Thymus (tissue), 11 donors: ENCODE measurements at regions not wholly inside any gene's neighbourhood (a gene's known extent, or its start where the extent isn't known, plus 50 kb on each side); places are given as distances from the start of the nearest gene placed in this dataset.

ENCODE experiments used
- DNase-seq, 9 donors: peaks; one replicate each; pipeline ENCODE4 v3.0.0-alpha.2; 2013; ENCODE audit warnings: low spot score in 9 of 9, low read depth in 6 of 9, missing footprints in 1 of 9
- H3K27ac ChIP-seq, 2 donors: one replicate each; pipeline ENCODE4 v1.5.1; 2013; ENCODE audit warnings: control low read depth in 1 of 2, low read depth in 1 of 2, low read length in 1 of 2, mild to moderate bottlenecking in 1 of 2, moderate library complexity in 1 of 2
- H3K27me3 ChIP-seq, 2 donors: one replicate each; pipeline ENCODE4 v1.5.1; 2013; ENCODE audit warnings: low read length in 1 of 2; ENCODE audit not compliant: control insufficient read depth in 2 of 2, insufficient read depth in 1 of 2
- H3K36me3 ChIP-seq, 2 donors: one replicate each; pipeline ENCODE4 v1.5.1; 2013; ENCODE audit warnings: low read length in 1 of 2, mild to moderate bottlenecking in 1 of 2, moderate library complexity in 1 of 2; ENCODE audit not compliant: control insufficient read depth in 2 of 2, insufficient read depth in 2 of 2
- H3K4me1 ChIP-seq, 2 donors: one replicate each; pipeline ENCODE4 v1.5.1; 2013; ENCODE audit warnings: low read length in 2 of 2; ENCODE audit not compliant: control insufficient read depth in 2 of 2, insufficient read depth in 2 of 2
- H3K4me3 ChIP-seq, 2 donors: one replicate each; pipeline ENCODE4 v1.5.1; 2013; ENCODE audit warnings: low read length in 2 of 2, control low read depth in 1 of 2, mild to moderate bottlenecking in 1 of 2
- H3K9me3 ChIP-seq, 2 donors: one replicate each; pipeline ENCODE4 v1.5.1; 2013; ENCODE audit warnings: low read length in 1 of 2, mild to moderate bottlenecking in 1 of 2; ENCODE audit not compliant: control insufficient read depth in 2 of 2, insufficient read depth in 1 of 2
- WGBS: extraction: QIAGEN DNeasy Blood & Tissue Kit; methylation state at CpG from one replicate; pipeline ENCODE4 v1.1.7; 2013; 5-methylcytosine and 5-hydroxymethylcytosine counted together
- donor health status: healthy.

GRCh38 chr2:66239655-66240054 is 195.3 kb upstream of the MEIS1 start:
- no peak overlapping the region for H3K27ac ChIP-seq
- H3K9me3 ChIP-seq, result no peaks in the 10 kb centered on the region
- no peaks in the 10 kb centered on the region for H3K4me1 ChIP-seq
- H3K36me3 ChIP-seq, result no peaks in the 10 kb centered on the region
- H3K27me3 ChIP-seq, result no peaks in the 10 kb centered on the region
- WGBS, result 89% methylated on average over 7 of the region's 7 CpGs
- no peak for DNase-seq
- H3K4me3 ChIP-seq, result no peak overlapping the region

- 90% methylated on average over 6 of the region's 6 CpGs for WGBS
- Histone ChIP-seq H3K4me3 (no peak overlapping the region), H3K9me3 (no peaks in the 10 kb centered on the region), H3K27me3 (no peaks in the 10 kb centered on the region), H3K36me3 (no peaks in the 10 kb centered on the region), H3K4me1 (no peaks in the 10 kb centered on the region), H3K27ac (no peak overlapping the region)
- DNase-seq, result no peak
These were observed 197.0 kb upstream of the MEIS1 start for GRCh38 chr2:66237803-66238379.

GRCh38 chr2:66236816-66237802 is 197.8 kb upstream of the MEIS1 start:
- Histone ChIP-seq H3K9me3 (no peaks in the 10 kb centered on the region), H3K27ac (peak overlapping the region in 1 of 2 donors; percentile 8), H3K4me3 (no peak overlapping the region), H3K36me3 (no peaks in the 10 kb centered on the region), H3K4me1 (no peaks in the 10 kb centered on the region), H3K27me3 (no peaks in the 10 kb centered on the region)
- no peak for DNase-seq
- WGBS, result 89% methylated on average over 18 of the region's 18 CpGs

GRCh38 chr2:66236067-66236685 is 198.7 kb upstream of the MEIS1 start:
- no peak overlapping the region for H3K4me3 ChIP-seq
- H3K36me3 ChIP-seq, result no peaks in the 10 kb centered on the region
- H3K27me3 ChIP-seq, result no peaks in the 10 kb centered on the region
- H3K27ac ChIP-seq, result peak overlapping the region in 1 of 2 donors; percentile 10
- no peaks in the 10 kb centered on the region for H3K4me1 ChIP-seq
- 88% methylated on average over 9 of the region's 9 CpGs for whole genome bisulfite sequencing
- no peaks in the 10 kb centered on the region for H3K9me3 ChIP-seq
- no peak for DNase-seq

GRCh38 chr2:66235428-66235827 is 199.5 kb upstream of the MEIS1 start:
- Histone ChIP-seq H3K4me1 (no peaks in the 10 kb centered on the region), H3K9me3 (no peaks in the 10 kb centered on the region), H3K36me3 (no peaks in the 10 kb centered on the region), H3K27me3 (no peaks in the 10 kb centered on the region), H3K4me3 (no peak overlapping the region), H3K27ac (no peak overlapping the region)
- DNase-seq, result no peak
- WGBS, result 81% methylated on average over 7 of the region's 7 CpGs

GRCh38 chr2:66233981-66234380 is 200.9 kb upstream of the MEIS1 start:
- Histone ChIP-seq H3K4me3 (no peak overlapping the region), H3K36me3 (no peaks in the 10 kb centered on the region), H3K27me3 (no peaks in the 10 kb centered on the region), H3K9me3 (no peaks in the 10 kb centered on the region), H3K27ac (no peak overlapping the region), H3K4me1 (no peaks in the 10 kb centered on the region)
- no peak for DNase-seq
- WGBS, result 97% methylated on average over 2 of the region's 2 CpGs

- H3K27me3 ChIP-seq, result no peaks in the 10 kb centered on the region
- no peaks in the 10 kb centered on the region for H3K4me1 ChIP-seq
- DNase-seq, result no peak
- no peak overlapping the region for H3K4me3 ChIP-seq
- H3K27ac ChIP-seq, result no peak overlapping the region
- WGBS, result 61% methylated on average over 4 of the region's 4 CpGs
- no peaks in the 10 kb centered on the region for H3K9me3 ChIP-seq
- H3K36me3 ChIP-seq, result no peaks in the 10 kb centered on the region
These were observed 206.8 kb upstream of the MEIS1 start for GRCh38 chr2:66228128-66228547.

GRCh38 chr2:66217039-66217585 is 217.8 kb upstream of the MEIS1 start:
- no peak for DNase-seq
- no peaks in the 10 kb centered on the region for H3K36me3 ChIP-seq
- H3K4me1 ChIP-seq, result no peaks in the 10 kb centered on the region
- no peaks in the 10 kb centered on the region for H3K27me3 ChIP-seq
- no peak overlapping the region for H3K27ac ChIP-seq
- no peaks in the 10 kb centered on the region for H3K9me3 ChIP-seq
- no peak overlapping the region for H3K4me3 ChIP-seq
- WGBS, result 58% methylated on average over 8 of the region's 8 CpGs

- Histone ChIP-seq H3K36me3 (no peaks in the 10 kb centered on the region), H3K27me3 (no peaks in the 10 kb centered on the region), H3K4me3 (no peak overlapping the region), H3K27ac (no peak overlapping the region), H3K4me1 (no peaks in the 10 kb centered on the region), H3K9me3 (no peaks in the 10 kb centered on the region)
- no peak for DNase-seq
- 94% methylated on average over 3 of the region's 3 CpGs for WGBS
These were observed 222.2 kb upstream of the MEIS1 start for GRCh38 chr2:66212749-66213148.
